GM12878 (cell line): ENCODE measurements at regions not wholly inside any gene's neighbourhood (a gene's known extent, or its start where the extent isn't known, plus 50 kb on each side); places are given as distances from the start of the nearest gene placed in this dataset.

Experiments used
- ATAC-seq: fragments of 200-7000 bp; cut with Tn5 transposase; 3 replicates; pipeline ENCODE4 v1.9.1; 2020; ENCODE audit warnings: mild to moderate bottlenecking, moderate library complexity
- BruUV-seq: library from RNA; stranded (reverse); fragments of 400-500 nt; replicated peaks from 2 replicates; lab custom pipeline; 2021; lab: Mats Ljungman, UMichigan
- CTCF ChIA-PET: fragments of 300-600 bp; sonication (Branson Sonifier 250); formaldehyde crosslinking; extraction: SDS; loops from one replicate; lab custom pipeline; 2021; ENCODE audit warnings: inconsistent platforms; lab: Yijun Ruan, JAX
- POLR2A ChIA-PET: fragments of 350-600 bp; formaldehyde crosslinking; extraction: SDS; loops from one replicate; lab custom pipeline; 2021; ENCODE audit warnings: inconsistent platforms; lab: Charles Lee
- RAD21 ChIA-PET: fragments of 300-600 bp; sonication (Branson Sonifier 250); formaldehyde crosslinking; loops from one replicate; lab custom pipeline; 2023; ENCODE audit warnings: antibody characterized with exemption; ENCODE audit not compliant: unreplicated experiment; lab: Charles Lee
- SMC1A ChIA-PET: fragments of 300-600 bp; sonication (Branson Sonifier 250); formaldehyde crosslinking; loops from one replicate; lab custom pipeline; 2023; ENCODE audit not compliant: unreplicated experiment, uncharacterized antibody; lab: Charles Lee
- DNase-seq: peaks from one replicate; pipeline ENCODE4 v3.0.0-alpha.2; 2011; ENCODE audit warnings: low read depth, low spot score
- FAIRE-seq: peaks from 3 replicates; lab custom pipeline; 2011; peaks lifted over from hg19 to GRCh38; lab: Jason Lieb, UNC
- H2AFZ ChIP-seq: 2 replicates; pipeline ENCODE4 v1.6.0; 2011; ENCODE audit warnings: low read depth, low read length, control low read depth; ENCODE audit not compliant: control insufficient read depth
- H3K27ac ChIP-seq: 2 replicates; pipeline ENCODE4 v1.5.1; 2011; ENCODE audit warnings: control low read depth; ENCODE audit not compliant: control insufficient read depth, insufficient read depth
- H3K27me3 ChIP-seq, 2 experiments: replicated peaks in 1 of 2; 2 replicates each; pipeline versions ENCODE4 v1.6.0 to v1.6.1; 2011; ENCODE audit warnings: low read length in 1 of 2; ENCODE audit not compliant: control insufficient read depth in 2 of 2, insufficient read depth in 2 of 2
- H3K36me3 ChIP-seq, 2 experiments: 2 replicates each; pipeline ENCODE4 v1.5.1; 2011; ENCODE audit warnings: low read length in 1 of 2; ENCODE audit not compliant: control insufficient read depth in 2 of 2, insufficient read depth in 2 of 2
- H3K4me1 ChIP-seq: 2 replicates; pipeline ENCODE4 v1.6.1; 2011; ENCODE audit warnings: mild to moderate bottlenecking, low read length, moderate library complexity, mixed read lengths; ENCODE audit not compliant: control insufficient read depth, insufficient read depth
- H3K4me2 ChIP-seq: 2 replicates; pipeline ENCODE4 v1.6.0; 2011; ENCODE audit warnings: control low read depth; ENCODE audit not compliant: control insufficient read depth, insufficient read depth
- H3K4me3 ChIP-seq: fragments of 200-600 bp; sonication (generic); 2 replicates; pipeline ENCODE4 v1.5.1; 2016
- H3K79me2 ChIP-seq: 2 replicates; pipeline ENCODE4 v1.6.0; 2011; ENCODE audit warnings: low read length; ENCODE audit not compliant: control insufficient read depth, insufficient read depth
- H3K9ac ChIP-seq: 2 replicates; pipeline ENCODE4 v1.8.0; 2011; ENCODE audit warnings: low read length, control low read depth, mixed read lengths; ENCODE audit not compliant: control insufficient read depth, insufficient read depth
- H3K9me3 ChIP-seq: replicated peaks from 3 replicates; pipeline ENCODE4 v1.5.1; 2011; ENCODE audit warnings: mild to moderate bottlenecking, low read length; ENCODE audit not compliant: control insufficient read depth, insufficient read depth
- H4K20me1 ChIP-seq: 2 replicates; pipeline ENCODE4 v1.6.0; 2011; ENCODE audit not compliant: control insufficient read depth, insufficient read depth
- DPF2 ChIP-seq: fragments of 450-650 bp; IDR thresholded peaks from 2 replicates; pipeline ENCODE4 v1.6.1; 2017; ENCODE audit warnings: mild to moderate bottlenecking
- E4F1 ChIP-seq: fragments of 450-650 bp; IDR thresholded peaks from 2 replicates; pipeline ENCODE4 v1.6.1; 2018; ENCODE audit warnings: borderline replicate concordance, mild to moderate bottlenecking; ENCODE audit not compliant: partially characterized antibody
- EED ChIP-seq: sonication (generic); IDR thresholded peaks from 2 replicates; pipeline ENCODE4 v1.6.1; 2016; ENCODE audit warnings: antibody characterized with exemption, low read depth
- ESRRA ChIP-seq: IDR thresholded peaks from 2 replicates; pipeline ENCODE4 v1.6.1; 2012; ENCODE audit warnings: mild to moderate bottlenecking, low read length, improper control_type of control experiment
- ETV6 ChIP-seq, 2 experiments: fragments of 450-650 bp in 1 of 2; IDR thresholded peaks in 1 of 2; conservative IDR thresholded peaks in 1 of 2; 2 replicates each; pipeline ENCODE4 v1.6.1; 2014; ENCODE audit warnings: antibody characterized with exemption in 1 of 2, borderline replicate concordance in 1 of 2, low read depth in 1 of 2, mild to moderate bottlenecking in 1 of 2, moderate library complexity in 1 of 2
- HDAC6 ChIP-seq: fragments of 200-600 bp; sonication (generic); IDR thresholded peaks from one replicate; pipeline ENCODE4 v1.8.0; 2017; ENCODE audit warnings: antibody characterized with exemption; ENCODE audit not compliant: unreplicated experiment
- HDGF ChIP-seq: fragments of 450-650 bp; IDR thresholded peaks from 2 replicates; pipeline ENCODE4 v1.6.1; 2016; ENCODE audit warnings: antibody characterized with exemption
- IRF4 ChIP-seq: IDR thresholded peaks from 2 replicates; pipeline ENCODE4 v1.6.1; 2011; ENCODE audit warnings: low read depth, low read length
- JUNB ChIP-seq: IDR thresholded peaks from 2 replicates; pipeline ENCODE4 v1.6.1; 2016; ENCODE audit warnings: antibody characterized with exemption, mild to moderate bottlenecking
- MAX ChIP-seq: IDR thresholded peaks from 2 replicates; pipeline ENCODE4 v1.6.1; 2012; ENCODE audit warnings: low read depth, low read length, improper control_type of control experiment
- MYB ChIP-seq: fragments of 150-350 bp; IDR thresholded peaks from 2 replicates; pipeline ENCODE4 v1.6.1; 2014; ENCODE audit warnings: mild to moderate bottlenecking, low read depth, low read length, borderline replicate concordance
- RELB ChIP-seq: fragments of 450-650 bp; IDR thresholded peaks from 2 replicates; pipeline ENCODE4 v1.6.1; 2017; ENCODE audit warnings: low read depth, mild to moderate bottlenecking, moderate library complexity
- RUNX3 ChIP-seq: IDR thresholded peaks from 2 replicates; pipeline ENCODE4 v1.6.1; 2012; ENCODE audit warnings: low read length, inconsistent platforms
- SMC3 ChIP-seq: IDR thresholded peaks from 2 replicates; pipeline ENCODE4 v1.6.1; 2011; ENCODE audit warnings: low read length, improper control_type of control experiment, borderline replicate concordance
- STAT1 ChIP-seq: fragments of 450-650 bp; conservative IDR thresholded peaks from 2 replicates; pipeline ENCODE4 v1.6.1; 2014; ENCODE audit warnings: antibody characterized with exemption, mild to moderate bottlenecking
- ZBTB33 ChIP-seq: fragments of 450-650 bp; IDR thresholded peaks from 2 replicates; pipeline ENCODE4 v1.6.1; 2017; ENCODE audit warnings: mild to moderate bottlenecking
- ZNF217 ChIP-seq: fragments of 450-650 bp; IDR thresholded peaks from 2 replicates; pipeline ENCODE4 v1.6.1; 2017; ENCODE audit warnings: antibody characterized with exemption, mild to moderate bottlenecking
- WGBS: methylation state at CpG from one replicate; pipeline ENCODE4 v1.1.6; 2016; ENCODE audit warnings: low lambda C conversion rate; ENCODE audit not compliant: insufficient replicate concordance, insufficient coverage; ENCODE audit errors: missing lambda C conversion rate; 5-methylcytosine and 5-hydroxymethylcytosine counted together
- in situ Hi-C: fragments of 300-500 bp; cut with MboI; formaldehyde crosslinking; loops from 9 replicates; pipeline ENCODE4 v1.14.3; 2018; ENCODE audit warnings: mixed read lengths
- intact Hi-C: fragments of 100-400 bp; cut with micrococcal nuclease; formaldehyde crosslinking; loops from one replicate; pipeline ENCODE4 v1.14.2; 2022; ENCODE audit not compliant: unreplicated experiment

GRCh38 chr14:84445486-84445885, 1084.5 kb upstream of the FLRT2 start (continued):
- no peak for TF ChIP-seq RELB
- TF ChIP-seq ZNF217: no peak
- no peak for TF ChIP-seq E4F1
- TF ChIP-seq SMC3: no peak
- TF ChIP-seq RUNX3: no peak
- no peak for TF ChIP-seq JUNB
- TF ChIP-seq IRF4: no peak
- TF ChIP-seq HDAC6: no peak

- no peak overlapping the region for H3K27ac ChIP-seq
- no TSS peak for BruUV-seq
- ATAC-seq: no peak
- H2AFZ ChIP-seq: no peak overlapping the region
- 45% methylated on average over 3 of the region's 3 CpGs for WGBS
- H3K4me2 ChIP-seq: no peak overlapping the region
- no peaks in the 10 kb centered on the region for H3K9me3 ChIP-seq
- no peak for FAIRE-seq
- no peak overlapping the region for H3K9ac ChIP-seq
- H3K79me2 ChIP-seq: no peaks in the 10 kb centered on the region
- in situ Hi-C loops: no loop called here
- H3K36me3 ChIP-seq: no peaks in the 10 kb centered on the region
- POLR2A ChIA-PET: no interaction called here
- intact Hi-C loops: no loop called here
- no peak for DNase-seq
- CTCF ChIA-PET: no interaction called here
- H3K4me1 ChIP-seq: no peaks in the 10 kb centered on the region
- TF ChIP-seq HDAC6: no peak
- TF ChIP-seq ETV6 (conservative IDR thresholded peaks at IDR 0.05 in 1 of 2, IDR thresholded peaks at IDR 0.05 in 1 of 2; ENCODE audit: borderline replicate concordance in 1 of 2, low read depth in 1 of 2): no peak
- TF ChIP-seq EED: no peak
- no peak for TF ChIP-seq MAX
- no peak for TF ChIP-seq ESRRA
- no peak for TF ChIP-seq MYB
- no peak for TF ChIP-seq IRF4
- no peak for TF ChIP-seq ZBTB33
- TF ChIP-seq DPF2: no peak
- no peak for TF ChIP-seq STAT1
- TF ChIP-seq HDGF: no peak
- RAD21 ChIA-PET: no interaction called here
- H3K4me3 ChIP-seq: no peak overlapping the region
- no peaks in the 10 kb centered on the region for H3K27me3 ChIP-seq
- H4K20me1 ChIP-seq: no peaks in the 10 kb centered on the region
- SMC1A ChIA-PET: no interaction called here
These were observed 1083.7 kb upstream of the FLRT2 start for GRCh38 chr14:84446250-84446649.
